Chondrocyte (in vitro differentiated cells): ENCODE measurements at regions not wholly inside any gene's neighbourhood (a gene's known extent, or its start where the extent isn't known, plus 50 kb on each side); places are given as distances from the start of the nearest gene placed in this dataset.

Experiments
- DNase-seq: peaks from one replicate; pipeline ENCODE4 v3.0.0; 2021; ENCODE audit warnings: mixed read lengths, low spot score
- H3K27ac Mint-ChIP-seq: one replicate; pipeline ENCODE4 v1.8.0; 2021; ENCODE audit warnings: mild to moderate bottlenecking, moderate library complexity, mixed read lengths; ENCODE audit not compliant: unreplicated experiment
- H3K27me3 Mint-ChIP-seq: 2 replicates; pipeline ENCODE4 v1.8.0; 2021; ENCODE audit warnings: low read depth, mixed read lengths
- H3K36me3 Mint-ChIP-seq: 2 replicates; pipeline ENCODE4 v1.8.0; 2021; ENCODE audit warnings: low read depth, mixed read lengths
- H3K4me1 Mint-ChIP-seq: 2 replicates; pipeline ENCODE4 v1.8.0; 2021; ENCODE audit warnings: low read depth, mild to moderate bottlenecking, mixed read lengths
- H3K4me3 Mint-ChIP-seq: one replicate; pipeline ENCODE4 v1.8.0; 2021; ENCODE audit warnings: mild to moderate bottlenecking, moderate library complexity, mixed read lengths; ENCODE audit not compliant: unreplicated experiment
- H3K9me3 Mint-ChIP-seq: 2 replicates; pipeline ENCODE4 v1.8.0; 2021; ENCODE audit warnings: low read depth, mixed read lengths
- CTCF ChIP-seq: fragments of 200-600 bp; sonication (generic); IDR thresholded peaks from 2 replicates; pipeline ENCODE4 v1.5.0; 2021; ENCODE audit warnings: antibody characterized with exemption, mild to moderate bottlenecking, moderate library complexity

- no peak for DNase-seq
- no peak overlapping the region for H3K4me3 Mint-ChIP-seq
Observed at GRCh38 chr1:184164536-184164935, 113.0 kb downstream of the TSEN15 start.

GRCh38 chr1:184166485-184166884 lies 115.0 kb downstream of the TSEN15 start:
- DNase-seq, result no peak
- Mint-ChIP-seq H3K27ac (no peak overlapping the region), H3K4me1 (peaks cover 21% of the 10 kb centered on the region), H3K4me3 (no peak overlapping the region), H3K9me3 (peaks cover 11% of the 10 kb centered on the region), H3K36me3 (no peaks in the 10 kb centered on the region), H3K27me3 (no peaks in the 10 kb centered on the region)
- no peak for TF ChIP-seq CTCF

More at GRCh38 chr1:184164536-184164935, 113.0 kb downstream of the TSEN15 start:
- no peaks in the 10 kb centered on the region for H3K27me3 Mint-ChIP-seq
- peaks cover 21% of the 10 kb centered on the region for H3K4me1 Mint-ChIP-seq
- peaks cover 11% of the 10 kb centered on the region for H3K9me3 Mint-ChIP-seq
- no peak overlapping the region for H3K27ac Mint-ChIP-seq
- H3K36me3 Mint-ChIP-seq, result no peaks in the 10 kb centered on the region
- no peak for TF ChIP-seq CTCF

GRCh38 chr1:184167352-184167751 lies 115.8 kb downstream of the TSEN15 start:
- Mint-ChIP-seq H3K4me1 (peaks cover 18% of the 10 kb centered on the region), H3K9me3 (peaks cover 11% of the 10 kb centered on the region), H3K36me3 (no peaks in the 10 kb centered on the region), H3K27ac (no peak overlapping the region), H3K27me3 (no peaks in the 10 kb centered on the region), H3K4me3 (no peak overlapping the region)
- DNase-seq, result no peak
- TF ChIP-seq CTCF, result no peak

GRCh38 chr1:184170719-184171118 lies 119.2 kb downstream of the TSEN15 start:
- no peaks in the 10 kb centered on the region for H3K36me3 Mint-ChIP-seq
- no peaks in the 10 kb centered on the region for H3K27me3 Mint-ChIP-seq
- H3K9me3 Mint-ChIP-seq, result peaks cover 5% of the 10 kb centered on the region
- H3K4me1 Mint-ChIP-seq, result peaks cover 6% of the 10 kb centered on the region
- no peak for DNase-seq
- no peak for TF ChIP-seq CTCF
- H3K4me3 Mint-ChIP-seq, result no peak overlapping the region
- H3K27ac Mint-ChIP-seq, result no peak overlapping the region

DNA sequence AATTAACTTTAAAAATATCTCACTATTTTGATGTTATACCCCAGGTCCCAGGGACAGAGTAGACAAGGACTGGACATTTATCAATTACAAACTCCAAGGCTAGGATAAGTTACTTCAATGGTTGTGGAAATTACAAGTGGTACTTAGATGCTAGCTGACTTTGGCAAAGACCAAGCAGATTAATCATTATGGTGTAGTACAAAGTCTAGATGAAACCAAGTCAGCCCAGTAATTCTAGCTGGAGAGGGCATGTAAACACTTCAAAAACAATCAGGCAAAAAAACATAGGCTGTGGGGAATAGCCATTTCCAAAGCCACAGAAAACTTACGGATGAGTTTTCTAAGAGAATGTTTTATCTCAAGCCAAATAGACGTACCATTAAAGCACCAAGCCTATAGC lies 124.5 kb downstream of the TSEN15 start:
- H3K27me3 Mint-ChIP-seq, result no peaks in the 10 kb centered on the region
- no peaks in the 10 kb centered on the region for H3K4me1 Mint-ChIP-seq

More for the DNA sequence above, 124.5 kb downstream of the TSEN15 start:
- Mint-ChIP-seq H3K4me3 (no peak overlapping the region), H3K27ac (no peak overlapping the region), H3K36me3 (no peaks in the 10 kb centered on the region), H3K9me3 (no peaks in the 10 kb centered on the region)
- no peak for TF ChIP-seq CTCF
- DNase-seq, result no peak
